HG02973 (cell line): ENCODE measurements at regions not wholly inside any gene's neighbourhood (a gene's known extent, or its start where the extent isn't known, plus 50 kb on each side); places are given as distances from the start of the nearest gene placed in this dataset.
"Not testable (repeated sequence)": the region's sequence is repeated elsewhere in the genome, so short reads cannot be mapped to it uniquely, and the experiment has no call there.

ENCODE experiments used
- ATAC-seq: cut with Tn5 transposase; IDR thresholded peaks from one replicate; pipeline ENCODE4 v1.9.1; 2021; ENCODE audit warnings: moderate library complexity; ENCODE audit not compliant: unreplicated experiment

- no peak for ATAC-seq
These were observed 90.5 kb upstream of the WAC start for GRCh38 chr10:28442403-28442802.

- no peak for ATAC-seq
These were observed 88.9 kb upstream of the WAC start for GRCh38 chr10:28444031-28444430.

DNA sequence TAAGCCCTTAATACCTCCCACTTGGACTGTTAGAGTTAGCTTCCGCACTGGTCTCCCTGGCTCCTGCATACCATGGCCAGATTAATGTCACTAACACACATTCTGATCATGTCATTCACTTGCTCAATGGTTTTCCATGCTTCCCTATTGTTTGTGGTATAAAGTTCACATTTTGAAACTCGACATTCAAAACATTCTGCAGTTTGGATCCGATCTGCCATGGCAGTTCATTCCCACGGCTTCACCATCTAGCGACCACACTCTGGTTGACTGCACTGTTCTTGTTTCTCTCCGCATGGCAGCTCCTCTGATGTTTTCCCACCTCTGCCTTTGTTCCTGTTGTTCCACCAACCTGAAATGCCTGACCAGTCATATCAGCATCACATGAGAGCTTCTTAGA lies 87.4 kb upstream of the WAC start:
- no peak for ATAC-seq

DNA sequence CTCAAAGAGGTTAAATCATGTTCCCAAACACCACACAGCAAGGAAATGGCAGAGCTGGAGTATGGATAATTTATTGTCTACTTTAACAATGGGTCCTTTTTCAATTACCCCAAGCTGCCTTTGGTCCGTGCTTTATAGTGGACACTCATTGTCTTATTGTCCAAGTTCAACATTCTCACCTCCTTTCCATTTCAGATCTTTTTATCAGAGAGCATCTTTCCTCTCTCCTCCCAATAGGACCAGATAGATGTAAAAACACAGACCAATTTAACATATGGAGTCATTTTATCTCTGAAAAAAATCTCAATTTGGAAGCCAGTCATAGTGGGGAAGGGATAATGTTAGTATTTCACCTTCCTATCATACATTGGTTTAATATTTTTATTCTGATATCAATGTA lies 83.5 kb upstream of the WAC start:
- ATAC-seq = no peak

DNA sequence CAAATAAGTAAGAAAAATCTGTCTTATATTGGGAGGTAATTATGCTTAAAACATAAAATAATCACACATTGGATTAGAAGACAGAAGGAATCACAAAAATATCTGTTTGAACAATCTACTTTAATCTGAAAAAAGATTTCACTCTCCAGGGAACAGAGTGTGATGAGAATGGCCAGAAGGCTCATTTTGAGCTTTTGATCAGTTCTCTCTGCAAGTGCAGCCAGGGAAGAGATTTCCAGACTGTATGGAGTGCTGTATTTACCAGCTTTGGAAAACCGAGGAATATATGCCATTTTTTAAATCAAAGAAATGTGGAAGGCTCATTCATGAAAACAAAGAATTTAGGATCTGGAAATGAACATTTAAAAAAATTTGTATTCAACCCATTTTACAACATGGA lies 83.0 kb upstream of the WAC start:
- no peak for ATAC-seq

- ATAC-seq = no peak
These were observed 79.0 kb upstream of the WAC start for GRCh38 chr10:28453926-28454325.

DNA sequence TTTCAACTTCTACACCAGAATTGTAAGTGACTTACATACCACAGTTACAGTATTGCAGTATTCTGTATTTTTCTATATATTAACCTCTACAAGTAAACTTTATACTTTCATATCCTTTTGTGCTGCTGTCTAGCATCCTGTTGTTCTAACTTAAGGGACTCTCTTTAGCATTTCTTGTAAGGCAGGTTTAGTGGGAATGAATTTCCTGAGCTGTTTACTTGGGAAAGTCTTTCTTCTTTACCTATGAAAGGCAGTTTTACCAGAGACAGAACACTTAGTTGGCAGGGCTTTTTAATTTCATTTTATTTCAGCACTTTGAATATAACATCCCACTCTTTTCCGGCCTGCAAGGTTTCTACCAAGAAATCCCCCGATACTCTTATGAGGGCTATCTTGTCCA lies 75.8 kb upstream of the WAC start:
- no peak for ATAC-seq

DNA sequence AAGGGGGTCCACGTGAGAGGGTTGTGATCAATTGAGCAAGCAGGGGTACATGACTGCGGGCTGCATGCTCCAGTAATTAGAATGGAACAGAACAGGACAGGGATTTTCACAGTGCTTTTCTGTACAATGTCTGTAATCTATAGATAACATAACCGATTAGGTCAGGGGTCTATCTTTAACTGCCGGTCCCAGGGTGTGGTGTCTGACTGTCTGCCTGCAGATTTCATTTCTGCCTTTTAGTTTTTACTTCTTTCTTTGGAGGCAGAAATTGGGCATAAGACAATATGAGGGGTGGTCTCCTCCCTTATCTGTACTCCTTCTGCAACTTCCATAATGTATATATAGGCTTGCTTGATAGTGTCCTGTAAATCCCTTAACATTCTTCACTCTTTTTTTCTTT lies 75.0 kb upstream of the WAC start:
- ATAC-seq = not testable (repeated sequence)

DNA sequence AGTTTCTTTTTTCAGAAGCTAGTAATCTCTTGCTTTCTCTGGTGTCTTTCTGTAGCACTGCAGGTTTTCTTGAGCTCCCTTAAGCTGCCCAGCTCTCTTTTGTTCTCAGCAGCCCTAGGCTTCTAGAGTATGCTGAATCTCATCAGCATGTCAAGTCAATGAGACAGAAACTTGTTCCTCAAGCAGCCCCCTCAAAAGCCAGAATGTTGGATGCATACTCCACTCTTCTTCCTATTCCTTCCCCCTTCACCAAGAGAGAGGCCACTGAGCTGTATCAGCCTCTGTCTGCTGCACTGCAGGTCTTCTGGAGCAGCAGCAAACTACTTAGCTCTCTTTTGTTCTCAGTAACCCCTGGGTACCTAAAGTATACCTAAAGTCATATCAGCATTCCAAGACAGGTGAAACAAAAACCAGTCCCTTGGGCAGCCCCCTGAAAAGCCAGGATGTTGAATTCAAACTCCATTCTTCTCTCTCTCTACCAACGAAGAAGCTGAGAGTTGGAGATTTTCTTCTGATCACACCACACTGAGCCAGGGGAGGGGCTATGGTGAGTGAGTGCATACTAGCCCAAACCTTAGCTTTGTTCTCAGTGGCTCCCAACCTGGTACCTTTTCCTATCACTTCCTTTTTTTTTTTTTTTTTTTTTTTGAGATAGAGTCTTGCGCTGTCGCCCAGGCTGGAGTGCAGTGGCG lies 73.3 kb upstream of the WAC start:
- ATAC-seq = no peak

- ATAC-seq = no peak
These were observed 69.8 kb upstream of the WAC start for GRCh38 chr10:28463141-28463540.

DNA sequence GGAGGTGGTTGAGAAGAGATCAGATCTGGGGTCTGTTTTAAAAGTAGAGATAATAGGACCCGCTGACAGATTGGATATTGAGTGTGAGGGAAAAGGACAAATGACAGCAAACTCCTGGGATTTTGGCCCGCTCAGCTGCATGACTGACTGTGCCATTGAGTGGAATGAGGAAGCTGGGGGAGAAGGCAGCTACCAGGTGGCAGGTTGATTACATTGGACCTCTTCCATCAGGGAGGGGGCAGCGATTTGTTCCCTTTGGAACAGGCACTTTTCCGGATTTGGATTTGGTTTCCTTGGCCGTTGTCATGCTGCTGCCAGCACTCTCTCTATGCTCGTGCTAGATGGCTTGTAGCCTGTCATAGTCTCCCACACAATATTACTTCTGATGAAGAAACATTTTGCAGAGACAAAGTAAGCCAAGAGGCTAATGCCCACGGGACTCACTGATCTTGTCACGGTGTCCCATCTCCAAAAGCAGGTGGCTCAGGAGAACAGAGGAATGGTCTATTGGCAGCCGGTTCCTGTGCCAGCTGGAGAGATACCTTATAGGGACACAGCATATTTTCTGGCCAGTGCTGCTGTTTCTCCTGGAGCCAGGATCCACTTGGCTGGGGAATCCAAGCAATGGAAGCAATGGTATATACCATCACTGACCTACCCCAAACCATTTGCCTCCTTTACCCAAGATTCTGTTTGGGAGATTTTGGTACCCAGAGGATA lies 69.1 kb upstream of the WAC start:
- no peak for ATAC-seq

GRCh38 chr10:28467615-28468014 lies 65.3 kb upstream of the WAC start:
- ATAC-seq = no peak

DNA sequence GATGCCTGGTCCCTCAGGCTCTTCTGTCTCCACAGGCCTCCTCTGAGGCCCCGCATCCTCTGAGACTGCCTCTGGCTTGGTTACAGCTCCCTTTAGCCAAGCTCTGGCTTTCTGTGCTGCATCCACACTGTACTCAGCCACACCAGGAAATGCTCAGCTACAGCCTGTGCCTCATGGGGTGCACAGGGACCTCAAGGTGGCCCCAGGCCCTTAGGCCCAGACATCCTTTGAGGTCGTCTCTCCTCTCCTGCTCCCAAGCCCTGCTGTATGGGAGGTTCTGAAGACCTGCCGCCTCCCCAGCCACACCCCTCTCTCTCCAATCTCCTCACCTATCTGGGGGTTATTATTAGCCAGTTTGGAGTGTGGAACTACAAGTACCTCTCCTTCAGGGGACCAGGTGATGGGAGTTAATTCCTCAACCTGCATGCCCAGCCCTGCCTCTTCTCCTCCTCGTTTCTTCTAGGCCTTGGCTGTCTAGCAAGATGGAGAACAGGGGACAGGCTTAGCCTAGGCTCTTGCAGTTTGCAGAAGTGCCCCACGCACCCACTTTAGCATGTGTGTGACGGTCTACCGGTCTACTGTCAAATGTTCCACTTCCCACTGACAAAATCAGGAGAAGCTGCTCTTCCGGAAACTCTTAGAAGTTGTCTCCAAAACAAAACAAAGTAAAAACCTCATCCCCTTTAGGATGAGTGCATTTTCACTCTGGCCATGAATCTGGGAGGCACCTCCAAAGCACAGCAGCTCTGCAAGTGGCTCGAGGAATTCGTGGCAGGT lies 64.0 kb upstream of the WAC start:
- ATAC-seq = no peak

DNA sequence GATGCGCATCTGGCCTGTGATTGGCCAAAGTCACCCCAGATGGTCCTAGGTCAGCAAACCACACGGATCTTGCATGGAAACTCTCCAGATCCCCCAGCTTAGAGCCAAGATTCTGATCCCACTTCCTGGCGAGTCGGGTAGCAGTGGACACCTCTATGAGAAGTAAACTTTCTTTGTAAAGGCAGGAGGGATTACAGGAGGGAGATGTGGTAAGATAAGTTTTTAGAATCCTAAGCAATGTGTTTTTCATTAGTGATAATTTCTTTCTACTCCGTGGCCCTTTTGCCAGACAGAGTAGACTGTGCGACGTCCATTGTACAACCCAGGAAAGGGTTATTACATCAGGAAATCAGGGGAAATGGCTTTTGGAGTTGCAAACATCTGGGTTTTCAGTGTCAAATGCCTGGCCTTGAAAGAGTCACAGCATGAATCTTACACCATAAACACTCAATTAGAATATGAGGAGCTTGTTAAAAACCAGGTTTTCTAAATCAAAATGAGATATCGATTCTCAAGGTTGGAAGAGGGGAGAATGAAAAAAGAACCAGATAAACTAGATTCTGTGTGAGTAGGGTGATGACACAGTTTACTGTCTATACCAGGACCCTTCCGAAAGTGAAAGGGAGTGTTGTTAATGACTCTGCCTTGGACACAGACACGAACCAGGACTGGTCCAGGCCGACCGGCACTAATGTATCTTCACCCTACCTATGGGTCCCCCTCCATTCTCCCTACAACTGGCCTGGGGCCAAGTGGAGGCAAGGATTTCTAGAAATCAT lies 61.9 kb upstream of the WAC start:
- ATAC-seq = no peak

GRCh38 chr10:28471652-28472050 lies 61.3 kb upstream of the WAC start:
- ATAC-seq = no peak

GRCh38 chr10:28478646-28479045 lies 54.3 kb upstream of the WAC start:
- no peak for ATAC-seq

DNA sequence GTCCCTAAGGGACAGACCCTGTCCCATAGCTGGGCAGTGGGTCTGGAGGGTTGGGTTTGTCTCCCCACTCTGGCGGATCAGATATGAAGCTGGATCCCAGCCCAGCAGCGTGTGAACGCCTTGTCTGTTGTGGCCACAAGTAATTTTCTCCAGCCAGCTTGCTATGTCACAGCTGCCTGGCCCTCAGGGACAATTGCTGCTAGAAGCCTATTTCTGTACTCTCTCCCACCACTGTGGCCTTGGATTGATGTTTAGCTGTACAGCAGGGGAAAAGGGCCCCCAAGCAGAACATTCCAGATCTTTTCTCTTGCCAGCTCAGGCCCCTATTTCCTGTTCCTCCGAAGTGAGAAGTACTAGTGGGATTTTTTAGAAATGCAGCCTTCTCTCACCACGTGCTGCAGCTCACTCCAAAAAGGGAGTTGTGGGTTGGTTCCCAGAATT lies 53.5 kb upstream of the WAC start:
- no peak for ATAC-seq

DNA sequence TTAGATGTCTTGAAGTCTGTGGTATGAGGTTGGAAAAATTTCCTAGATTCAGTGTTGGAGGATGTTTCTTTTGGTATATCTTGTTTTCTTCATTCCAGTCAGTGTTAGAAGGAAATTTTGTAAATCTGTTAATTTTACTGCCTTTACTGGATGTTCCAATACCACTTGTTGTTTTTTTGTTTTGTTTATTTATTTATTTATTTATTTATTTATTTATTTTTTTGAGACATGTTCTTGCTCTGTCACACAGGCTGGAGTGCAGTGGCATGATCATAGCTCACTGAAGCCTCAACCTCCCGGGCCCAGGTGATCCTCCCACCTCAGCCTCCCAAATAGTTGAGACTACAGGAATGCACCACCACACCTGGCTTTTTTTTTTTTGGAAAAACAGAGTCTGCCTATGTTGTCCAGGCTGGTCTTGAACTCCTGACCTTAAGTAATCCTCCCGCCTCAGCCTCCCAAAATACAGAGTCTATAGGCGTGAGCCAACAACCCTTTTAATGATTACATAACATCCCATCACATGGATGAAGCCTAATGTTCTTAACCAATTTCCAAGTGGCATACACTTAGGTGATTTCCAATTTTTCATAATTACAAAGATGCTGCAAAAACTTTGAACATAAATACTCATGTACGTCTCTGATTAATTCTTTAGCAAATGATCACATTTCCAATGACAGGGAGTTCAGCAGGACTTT lies 52.8 kb upstream of the WAC start:
- ATAC-seq = no peak

GRCh38 chr10:28480628-28480965 lies 52.3 kb upstream of the WAC start:
- no peak for ATAC-seq

GRCh38 chr10:28481346-28481745 lies 51.6 kb upstream of the WAC start:
- not testable (repeated sequence) for ATAC-seq

DNA sequence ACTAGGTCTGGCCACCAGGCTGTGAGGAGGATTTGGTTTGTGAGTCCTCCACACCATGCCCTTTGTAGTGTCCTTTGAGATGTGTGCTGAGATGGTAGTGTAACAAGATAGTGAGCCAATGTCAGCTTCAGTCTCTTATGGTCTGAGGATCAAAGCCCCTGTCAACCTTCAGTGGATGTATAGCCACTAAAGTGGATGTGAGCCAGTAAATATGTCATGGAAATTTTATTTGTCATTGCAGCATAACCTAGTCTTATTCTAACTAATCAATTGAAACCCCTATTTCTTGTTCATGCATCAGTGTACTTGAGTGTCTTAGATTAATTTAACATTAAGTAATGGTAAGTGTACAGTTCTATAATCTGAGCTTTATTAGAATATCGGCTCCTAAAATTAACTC lies 51.0 kb upstream of the WAC start:
- ATAC-seq = no peak
